HuH-7.5 (cell line): ENCODE measurements at regions not wholly inside any gene's neighbourhood (a gene's known extent, or its start where the extent isn't known, plus 50 kb on each side); places are given as distances from the start of the nearest gene placed in this dataset.
"Not testable (repeated sequence)": the region's sequence is repeated elsewhere in the genome, so short reads cannot be mapped to it uniquely, and the experiment has no call there.

Experiments used
- DNase-seq: peaks from one replicate; pipeline ENCODE4 v3.0.0; 2011; ENCODE audit warnings: low spot score

- no peak for DNase-seq
Measured at GRCh38 chr1:8144323-8144722, 118.2 kb upstream of the ERRFI1 start.

- DNase-seq, result no peak
Measured at GRCh38 chr1:8142955-8143629, 117.0 kb upstream of the ERRFI1 start.

DNA sequence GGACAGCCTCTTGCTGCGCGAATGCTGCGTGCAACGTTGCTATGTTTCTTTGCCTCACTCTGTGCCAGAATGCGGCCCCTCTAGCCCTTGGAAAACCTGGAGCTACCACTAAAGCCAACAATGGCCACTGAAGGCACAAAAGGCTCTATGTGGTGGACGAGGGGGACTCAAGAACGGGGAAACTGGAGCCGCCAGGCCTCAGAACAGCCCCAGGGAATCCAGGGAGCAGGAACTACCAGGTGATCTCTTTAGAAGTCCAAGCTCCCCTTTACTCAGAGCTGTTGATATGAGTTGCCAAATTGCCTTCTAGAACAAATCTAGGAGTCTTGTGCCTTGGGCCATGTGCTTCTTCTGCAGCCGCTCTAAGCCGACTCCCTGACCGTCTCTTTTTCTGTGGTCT is 113.8 kb upstream of the ERRFI1 start:
- no peak for DNase-seq

- no peak for DNase-seq
Measured at GRCh38 chr1:8139383-8139782, 113.3 kb upstream of the ERRFI1 start.

DNA sequence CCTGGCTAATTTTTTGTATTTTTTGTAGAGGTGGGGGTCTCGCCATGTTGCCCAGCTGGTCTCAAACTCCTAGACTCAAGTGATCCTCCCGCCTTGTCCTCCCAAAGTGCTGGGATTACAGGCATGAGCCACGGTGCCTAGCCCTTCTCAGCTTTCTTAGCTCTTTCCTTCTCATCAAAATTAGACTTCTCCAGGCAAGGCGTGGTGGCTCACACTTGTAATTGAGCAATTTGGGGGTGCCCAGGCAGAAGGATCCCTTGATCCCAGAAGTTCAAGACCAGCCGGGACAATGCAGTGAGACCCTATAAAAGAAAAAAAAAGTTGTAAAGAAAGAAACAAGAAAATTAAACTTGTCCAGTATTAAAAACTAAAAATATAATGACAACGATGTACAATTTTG is 112.6 kb upstream of the ERRFI1 start:
- no peak for DNase-seq

GRCh38 chr1:8137481-8138244 is 111.6 kb upstream of the ERRFI1 start:
- DNase-seq, result no peak

DNA sequence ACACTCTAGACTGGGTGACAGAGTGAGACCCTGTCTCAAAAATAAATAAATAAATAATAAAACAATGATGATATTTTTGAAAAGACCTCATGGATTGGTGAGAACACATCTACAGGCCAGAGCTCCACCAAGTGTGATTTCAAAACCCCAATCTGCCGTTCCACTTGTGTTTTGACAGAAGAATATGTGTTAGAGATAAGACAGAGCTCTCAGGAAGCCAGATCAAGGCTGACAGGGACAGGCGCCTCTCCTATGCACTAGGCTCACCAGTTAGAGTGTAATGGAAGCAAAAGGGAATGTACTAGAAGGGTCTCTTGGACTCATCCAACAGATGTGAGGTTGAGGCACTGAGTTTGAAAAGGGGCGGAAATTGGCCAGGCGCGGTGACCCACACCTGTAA is 110.7 kb upstream of the ERRFI1 start:
- no peak for DNase-seq

GRCh38 chr1:8135250-8135649 is 109.1 kb upstream of the ERRFI1 start:
- DNase-seq, result no peak

DNA sequence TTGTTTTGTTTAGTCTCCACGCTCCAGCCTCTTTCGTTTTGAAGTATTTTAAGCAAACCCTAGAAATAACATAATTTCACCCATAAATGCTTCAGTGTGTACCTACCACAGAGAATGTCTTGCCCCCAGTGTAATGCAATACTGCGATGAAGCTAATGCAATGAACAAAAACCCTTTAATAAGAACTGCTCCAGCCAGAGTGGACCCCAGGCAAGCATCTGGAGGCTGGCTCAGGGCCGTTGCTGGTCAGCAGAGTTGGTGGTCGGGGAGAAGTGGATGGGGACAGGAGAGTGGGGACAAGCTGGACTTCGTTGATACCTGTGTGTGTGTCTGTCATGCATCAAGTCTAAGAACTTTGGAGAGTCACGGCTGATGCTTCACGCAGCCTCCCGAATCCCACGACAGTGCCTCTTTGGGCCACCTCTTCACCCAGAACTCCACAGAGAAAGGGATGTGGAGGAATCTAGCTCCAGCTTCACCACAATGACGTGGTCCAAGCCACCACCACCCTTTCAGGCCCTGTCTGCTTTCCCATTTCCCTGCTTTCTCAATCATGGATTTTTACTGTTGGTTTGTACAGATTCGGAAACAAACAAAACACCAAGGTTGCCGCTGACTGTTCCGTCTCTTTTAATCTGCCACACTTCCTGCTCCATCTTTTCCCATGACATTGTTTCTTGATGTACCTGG is 108.6 kb upstream of the ERRFI1 start:
- DNase-seq, result no peak

- DNase-seq, result no peak
Measured at GRCh38 chr1:8133657-8134430, 107.7 kb upstream of the ERRFI1 start.

- no peak for DNase-seq
Measured at GRCh38 chr1:8133190-8133589, 107.1 kb upstream of the ERRFI1 start.

GRCh38 chr1:8127171-8127641 is 101.1 kb upstream of the ERRFI1 start:
- DNase-seq, result no peak

- DNase-seq, result no peak
Measured at GRCh38 chr1:8122477-8123407, 96.6 kb upstream of the ERRFI1 start.

- no peak for DNase-seq
Measured at GRCh38 chr1:8122160-8122476, 96.0 kb upstream of the ERRFI1 start.

DNA sequence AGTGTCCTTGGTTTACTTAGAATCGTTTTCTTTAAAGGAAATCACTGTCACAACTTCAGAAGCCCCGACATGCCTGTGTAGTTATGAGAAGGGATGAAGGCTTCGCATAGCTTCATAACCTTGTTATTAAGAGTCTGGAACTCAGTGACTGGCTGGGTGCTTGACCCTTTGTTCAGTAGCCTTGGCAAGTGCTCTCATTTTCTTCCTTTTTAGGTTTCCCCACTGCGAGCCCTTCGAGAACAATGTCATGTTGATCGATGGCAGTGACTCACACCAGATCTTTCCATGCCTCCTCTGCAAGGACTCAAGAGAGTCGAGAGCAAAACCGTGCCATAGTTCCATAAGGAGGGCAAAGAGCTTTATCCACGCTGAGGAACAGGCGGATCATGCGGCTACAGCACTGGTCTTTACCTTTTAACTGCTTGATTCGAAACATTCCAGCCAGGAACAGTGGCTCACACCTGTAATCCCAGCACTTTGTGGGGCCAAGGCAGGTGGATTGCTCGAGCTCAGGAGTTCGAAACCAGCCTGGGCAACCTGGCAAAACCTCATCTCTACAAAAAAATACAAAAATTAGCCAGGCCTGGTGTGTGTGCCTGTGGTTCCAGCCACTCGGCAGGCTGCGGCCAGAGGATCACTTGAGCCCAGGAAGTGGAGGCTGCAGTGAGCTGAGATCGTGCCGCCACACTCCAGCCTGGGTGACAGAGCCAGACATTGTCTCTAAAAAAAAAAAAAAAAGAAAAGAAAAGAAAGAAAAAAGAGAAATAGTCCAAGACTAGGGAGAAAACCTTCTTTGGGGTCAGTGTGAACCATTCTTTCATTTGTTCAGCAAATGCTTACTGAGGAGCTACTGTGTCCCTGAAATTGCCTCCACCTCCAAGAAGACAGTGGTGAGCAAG is 95.4 kb upstream of the ERRFI1 start:
- DNase-seq, result no peak

- no peak for DNase-seq
Measured at GRCh38 chr1:8120693-8121260, 94.7 kb upstream of the ERRFI1 start.

- not testable (repeated sequence) for DNase-seq
Measured at GRCh38 chr1:8118736-8119135, 92.6 kb upstream of the ERRFI1 start.

DNA sequence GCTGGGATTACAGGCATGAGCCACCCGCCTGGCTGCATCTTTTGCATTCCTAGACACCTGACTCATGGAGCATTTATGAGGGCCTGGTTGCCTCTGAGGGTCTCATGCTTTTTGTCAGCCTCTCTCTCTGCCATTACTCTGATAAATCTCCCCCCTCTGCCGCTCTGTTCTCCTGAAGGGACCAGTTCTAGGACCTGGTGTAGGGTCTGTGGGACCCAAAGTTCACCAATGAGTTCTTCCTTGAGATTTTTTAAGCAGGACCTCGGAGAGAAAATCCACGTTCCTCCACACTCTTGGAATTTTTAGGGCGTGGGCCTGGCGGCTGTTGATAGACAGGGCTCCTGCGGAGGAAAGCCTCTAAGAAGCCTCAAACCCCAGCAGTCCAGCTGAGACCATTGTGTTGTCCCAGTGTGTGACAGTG is 91.9 kb upstream of the ERRFI1 start:
- no peak for DNase-seq

- peak; percentile 52 for DNase-seq
Measured at GRCh38 chr1:8116894-8117264, 90.8 kb upstream of the ERRFI1 start.

DNA sequence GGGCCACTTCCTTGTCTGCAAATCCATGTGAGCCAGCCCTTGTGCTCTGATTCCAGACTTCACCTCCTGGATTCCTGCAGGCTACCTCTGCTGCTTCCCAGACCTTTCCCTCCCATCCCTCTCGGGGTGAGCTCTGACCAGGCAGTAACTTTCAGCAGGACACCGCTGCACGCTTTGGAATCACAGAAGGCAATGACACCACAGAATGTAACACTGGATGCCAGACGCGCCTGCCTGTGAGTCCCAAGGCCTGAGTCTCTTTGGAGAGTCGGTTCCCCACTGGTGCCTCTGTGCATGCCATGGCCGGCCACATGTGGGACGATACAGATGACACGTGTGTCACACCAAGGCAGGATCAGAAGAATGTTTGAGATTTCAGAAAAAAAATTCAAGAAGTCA is 89.7 kb upstream of the ERRFI1 start:
- no peak for DNase-seq
